RPMI7951 (cell line): ENCODE measurements at regions not wholly inside any gene's neighbourhood (a gene's known extent, or its start where the extent isn't known, plus 50 kb on each side); places are given as distances from the start of the nearest gene placed in this dataset.

ENCODE experiments used
- DNase-seq: peaks from one replicate; pipeline ENCODE4 v3.0.0-alpha.2; 2012; ENCODE audit warnings: low read depth

DNA sequence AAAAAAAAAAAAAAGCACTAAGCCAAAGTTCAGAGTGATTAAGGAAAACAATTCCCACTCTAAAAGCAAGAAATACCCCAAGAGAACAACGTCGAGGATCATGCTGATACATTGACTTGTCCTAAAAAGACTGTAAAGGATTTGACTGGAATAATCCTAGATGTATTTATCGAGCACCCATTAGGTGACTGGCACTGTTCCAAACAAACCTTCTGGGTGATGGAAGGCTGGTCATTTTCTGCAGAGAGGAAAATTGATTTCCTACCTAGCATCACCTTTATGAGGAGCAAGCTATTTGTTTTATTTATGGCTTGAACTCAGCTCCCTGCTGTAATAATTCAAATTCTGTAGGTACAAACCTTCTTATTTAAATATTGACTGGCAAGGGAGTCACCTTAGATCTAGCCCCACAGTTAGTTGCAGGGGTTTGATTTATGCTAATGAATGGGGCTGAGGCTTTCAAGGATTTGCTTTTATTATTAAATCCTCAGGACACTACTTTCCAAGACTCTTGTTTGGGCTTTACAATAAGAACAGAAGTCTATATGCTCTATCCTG, 471.0 kb downstream of the OLFM4 start:
- no peak for DNase-seq

DNA sequence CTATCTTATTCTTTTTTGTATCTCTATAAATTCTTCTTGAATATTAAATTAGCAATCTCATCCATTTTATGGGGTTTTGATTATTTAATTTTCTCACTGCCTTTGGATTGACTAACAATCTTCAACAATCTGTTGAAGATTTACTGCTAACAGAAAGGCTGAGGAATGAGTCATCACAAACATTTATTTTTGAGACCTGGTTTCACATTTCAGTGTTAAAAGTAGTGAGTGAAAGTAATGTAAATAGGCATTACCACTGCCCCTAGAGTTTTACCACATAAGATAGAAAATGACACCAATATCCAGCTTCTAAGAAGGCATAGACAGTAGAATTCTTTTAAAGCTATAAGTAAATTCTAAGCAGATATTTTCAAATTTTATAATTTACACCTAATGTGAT, 472.8 kb downstream of the OLFM4 start:
- DNase-seq: no peak

DNA sequence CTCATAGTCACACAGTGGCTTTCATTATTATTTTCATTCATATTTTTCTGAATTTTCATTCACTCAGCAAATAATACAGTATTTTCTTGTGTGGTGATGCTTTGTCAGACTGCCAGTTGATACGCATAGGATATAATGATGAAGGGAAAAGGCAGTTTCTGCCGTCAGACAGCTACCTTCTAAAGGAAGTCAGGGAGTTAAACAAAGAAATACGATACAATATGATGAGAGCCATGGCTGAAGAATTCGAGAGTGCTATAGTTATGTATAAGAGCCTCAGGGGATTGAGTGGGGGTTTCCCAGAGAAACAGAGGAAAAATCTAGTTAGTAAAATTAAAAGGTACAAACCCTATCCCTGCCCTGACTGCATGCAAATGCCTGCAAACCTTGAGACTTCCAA, 479.1 kb downstream of the OLFM4 start:
- DNase-seq: no peak

DNA sequence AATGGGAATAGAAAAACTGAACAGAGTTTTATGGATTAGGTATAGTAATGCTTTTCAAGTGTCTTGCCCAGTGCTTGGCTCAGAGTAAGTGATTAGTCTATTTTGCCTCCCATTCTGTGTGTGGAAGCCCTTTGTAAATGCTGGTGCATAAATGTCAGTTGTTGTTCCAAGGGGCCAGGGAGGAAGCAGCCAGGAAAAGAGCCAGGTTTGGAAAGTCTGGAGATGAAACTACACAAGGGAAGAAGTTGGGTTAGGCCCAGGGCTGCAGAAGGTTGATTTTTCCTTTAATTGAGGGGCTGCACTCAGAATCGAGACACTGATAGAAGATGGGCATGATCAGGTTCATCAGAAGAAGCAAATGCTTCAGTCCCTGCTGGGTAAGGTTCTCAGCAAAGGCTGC, 484.0 kb downstream of the OLFM4 start:
- DNase-seq: no peak

DNA sequence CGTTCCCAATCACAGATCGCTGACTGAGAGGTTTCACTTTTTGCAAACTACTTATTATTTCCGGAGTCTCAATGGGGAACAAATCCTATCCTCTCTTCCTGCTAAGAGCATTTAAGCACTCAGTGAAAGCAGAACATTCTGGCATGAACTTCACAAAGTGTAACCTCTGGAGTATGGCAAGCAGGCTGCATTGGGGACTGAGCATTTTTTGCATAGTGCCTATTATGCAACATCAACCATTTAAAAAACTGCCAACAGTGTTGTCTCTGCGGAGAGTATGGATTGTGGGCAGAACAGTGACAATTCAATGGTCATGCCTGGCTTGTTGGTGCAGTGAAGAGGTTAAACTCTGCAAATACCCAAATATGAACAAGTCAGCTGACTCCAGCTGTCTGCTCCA, 484.6 kb downstream of the OLFM4 start:
- DNase-seq: no peak

DNA sequence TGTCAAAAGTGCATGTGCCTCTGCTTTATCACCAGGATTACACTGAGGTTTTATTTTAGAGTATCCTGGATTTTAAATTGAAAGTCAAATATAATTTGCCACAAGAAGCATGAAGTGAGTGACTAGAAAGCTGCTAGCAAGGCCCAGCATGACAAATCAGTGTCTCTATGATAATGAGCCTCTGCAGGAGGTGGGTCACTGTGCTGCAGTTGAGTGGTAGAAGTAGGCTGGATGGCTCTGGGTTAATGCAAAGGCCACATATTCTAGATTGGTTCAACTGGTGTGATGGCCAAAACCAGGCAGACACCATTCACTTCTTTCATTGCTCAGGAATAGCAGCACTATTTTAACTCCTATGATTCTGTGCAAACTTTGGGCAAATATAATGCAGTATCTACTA, 491.5 kb downstream of the OLFM4 start:
- DNase-seq: no peak

DNA sequence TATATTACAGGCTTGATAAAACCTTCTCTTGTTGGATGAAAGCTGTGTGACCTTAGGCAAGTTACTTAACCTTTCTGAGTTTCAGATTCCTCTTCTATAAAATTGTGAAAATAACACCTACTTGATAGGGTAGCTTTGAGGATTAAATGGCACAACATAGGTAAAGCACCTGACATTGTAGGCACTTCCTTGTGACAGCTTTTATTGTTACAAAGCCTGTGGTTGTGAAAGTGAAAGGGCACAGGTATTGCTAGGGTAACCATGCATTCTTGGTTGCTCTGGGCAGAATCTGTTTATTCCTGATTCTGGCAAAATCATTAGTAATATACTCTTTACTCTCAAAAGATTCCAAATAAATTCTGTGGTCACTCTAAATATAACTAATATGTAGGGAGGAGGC, 493.4 kb downstream of the OLFM4 start:
- DNase-seq: no peak

DNA sequence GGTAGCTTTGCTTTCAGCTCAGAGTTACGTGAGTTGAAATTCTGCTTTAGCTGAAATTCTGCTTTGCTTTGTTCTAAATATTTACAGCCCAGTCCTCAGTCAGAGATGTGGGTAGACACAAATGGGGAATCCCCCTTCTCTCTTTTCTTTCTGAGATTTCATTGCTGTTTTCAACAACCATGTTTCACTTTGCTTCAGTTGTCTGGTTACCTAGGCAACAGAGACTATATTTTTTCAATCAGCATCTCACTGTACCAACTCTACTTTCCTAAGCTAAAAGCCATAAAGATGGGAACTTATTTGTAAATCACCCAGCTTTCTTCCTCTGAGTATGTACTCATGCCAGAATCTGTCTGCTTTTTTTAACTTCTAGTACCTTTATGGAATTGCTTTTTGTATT, 509.0 kb downstream of the OLFM4 start:
- DNase-seq: no peak

DNA sequence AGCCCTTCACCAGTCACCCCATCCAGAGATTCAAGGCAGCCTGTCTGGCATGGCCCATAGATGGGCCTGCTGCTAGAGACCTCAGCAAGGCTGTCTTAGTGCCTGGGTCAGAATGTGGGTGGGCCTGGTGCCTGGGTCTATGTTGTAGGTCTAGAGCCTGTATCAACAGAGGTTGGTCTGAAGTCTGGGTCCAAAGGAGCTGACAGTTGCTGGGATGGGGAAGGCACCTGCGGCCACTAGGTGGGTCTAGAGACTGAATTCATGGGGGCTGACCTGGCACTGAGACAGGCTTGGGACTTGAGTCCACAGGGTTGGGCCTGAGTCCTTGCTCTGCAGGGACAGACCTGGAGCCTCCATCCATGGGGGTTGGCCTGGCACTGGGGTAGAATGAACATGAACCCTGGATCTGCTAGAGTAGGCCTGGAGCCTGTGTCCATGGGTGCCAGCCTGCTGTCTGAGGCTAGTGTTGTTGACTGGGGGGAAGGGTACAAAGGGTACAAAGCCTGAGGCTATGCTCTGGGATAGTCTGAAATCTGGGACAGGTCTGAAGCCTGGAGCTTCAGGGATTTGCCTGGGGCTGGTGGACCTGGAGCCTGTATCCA, 516.8 kb downstream of the OLFM4 start:
- DNase-seq: no peak

DNA sequence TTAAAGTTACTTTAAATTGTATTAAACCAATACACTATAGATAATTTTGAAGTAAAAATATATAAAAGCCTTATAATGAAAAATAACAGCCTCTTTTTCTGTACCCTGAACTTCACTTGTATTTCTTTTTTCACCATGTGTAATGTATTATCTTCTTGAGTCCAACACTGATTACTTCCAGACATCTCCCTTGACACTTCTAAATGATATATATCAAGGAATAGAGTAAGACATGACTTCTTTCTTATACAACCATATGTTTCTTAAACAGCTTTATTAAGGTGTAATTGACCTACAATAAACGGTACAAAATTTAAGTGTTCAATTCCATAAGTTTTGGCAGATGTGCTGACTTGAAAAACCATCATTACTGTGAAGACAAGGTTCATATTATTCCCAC, 531.9 kb downstream of the OLFM4 start:
- DNase-seq: no peak

DNA sequence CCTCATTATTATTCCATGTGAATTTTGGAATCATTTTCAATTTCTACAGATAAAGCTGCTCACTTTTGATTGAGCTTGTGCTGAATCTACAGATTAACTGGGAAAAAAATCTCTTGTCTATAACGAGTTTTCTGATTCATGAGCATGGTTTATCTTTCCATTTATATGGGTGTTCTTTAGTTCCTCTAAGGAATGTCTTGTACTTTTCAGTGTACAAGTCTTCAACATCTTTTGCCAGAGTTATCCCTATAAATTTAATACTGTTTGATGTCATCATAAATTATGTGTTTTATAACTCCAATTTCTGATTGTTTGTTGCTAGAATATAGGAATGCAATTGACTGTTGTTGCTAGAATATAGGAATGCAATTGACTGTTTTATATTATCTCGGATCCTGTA, 533.8 kb downstream of the OLFM4 start:
- DNase-seq: no peak

DNA sequence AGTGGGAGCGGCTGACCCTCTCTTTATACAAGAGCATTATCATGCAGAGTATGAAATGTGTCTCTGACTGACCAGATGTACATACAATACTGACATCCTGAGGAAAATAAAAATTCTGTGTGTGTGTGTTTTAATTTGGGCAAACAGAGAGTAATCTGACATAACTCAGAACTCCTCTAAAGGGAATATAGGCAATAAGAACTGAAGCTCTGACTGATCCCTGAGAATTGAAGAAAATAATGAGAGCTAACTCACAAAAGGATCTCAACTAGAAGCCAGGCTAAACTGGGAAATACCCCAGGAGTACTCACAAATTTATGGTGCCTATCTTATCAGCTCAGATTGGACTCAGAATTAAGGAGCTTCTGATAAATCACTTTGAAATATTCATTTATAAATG, 539.9 kb downstream of the OLFM4 start:
- no peak for DNase-seq

DNA sequence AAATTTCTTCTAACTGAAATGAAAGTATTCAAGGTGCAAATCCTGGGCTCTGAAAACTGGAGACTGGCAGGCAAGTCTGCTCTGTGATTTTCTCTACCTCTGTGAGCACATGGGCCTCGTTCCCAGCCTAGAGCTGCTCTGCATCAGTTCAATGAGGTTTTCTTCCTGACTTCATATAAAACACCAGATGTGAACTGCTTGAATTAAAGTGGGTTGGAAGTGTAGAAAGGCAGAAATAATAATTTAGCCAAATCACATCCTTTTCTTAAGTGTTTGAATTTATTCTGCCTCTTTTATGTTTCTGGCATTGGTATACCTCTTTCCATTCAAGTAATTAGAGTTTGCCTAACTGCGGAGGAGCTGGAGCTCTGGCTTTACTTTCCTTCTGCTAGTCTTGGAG, 540.8 kb downstream of the OLFM4 start:
- no peak for DNase-seq

DNA sequence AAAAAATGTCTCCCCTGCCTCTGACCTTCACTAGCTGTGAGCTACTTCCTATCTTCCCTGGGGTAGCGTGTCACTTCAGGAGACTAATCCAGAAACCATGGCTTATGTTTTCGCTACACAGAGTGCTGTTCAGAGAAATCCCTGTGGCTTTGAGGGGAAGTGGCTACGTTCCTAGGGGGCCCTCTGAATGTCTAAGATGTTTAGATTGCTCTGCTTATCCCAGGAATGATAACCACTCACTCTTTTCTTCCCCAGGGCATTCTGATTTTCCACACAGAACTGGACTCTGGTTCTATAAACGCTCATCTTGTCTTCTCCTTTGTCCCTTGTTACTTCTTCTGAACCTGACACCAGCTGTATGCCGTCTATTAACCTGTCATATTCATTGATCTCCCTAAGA, 572.5 kb downstream of the OLFM4 start:
- DNase-seq: no peak

DNA sequence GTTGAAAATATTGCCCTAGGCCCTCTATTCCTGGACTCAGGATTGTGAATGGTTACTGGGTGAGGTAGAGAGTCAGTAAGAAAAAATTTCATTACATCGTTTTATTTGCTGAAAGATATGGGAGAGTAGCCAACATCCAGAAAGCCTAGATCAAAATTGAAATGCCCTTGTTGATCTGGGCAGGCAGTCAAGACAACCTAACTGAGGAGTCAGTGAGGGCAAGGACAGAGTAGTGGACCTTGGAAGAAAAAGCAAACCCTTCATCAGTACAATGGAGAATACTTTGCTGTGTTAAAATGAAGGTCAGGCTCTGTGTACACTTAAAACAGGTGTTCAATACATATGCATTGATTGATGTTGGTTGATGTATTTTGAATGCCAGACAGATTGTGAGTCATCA, 576.7 kb downstream of the OLFM4 start:
- DNase-seq: no peak

DNA sequence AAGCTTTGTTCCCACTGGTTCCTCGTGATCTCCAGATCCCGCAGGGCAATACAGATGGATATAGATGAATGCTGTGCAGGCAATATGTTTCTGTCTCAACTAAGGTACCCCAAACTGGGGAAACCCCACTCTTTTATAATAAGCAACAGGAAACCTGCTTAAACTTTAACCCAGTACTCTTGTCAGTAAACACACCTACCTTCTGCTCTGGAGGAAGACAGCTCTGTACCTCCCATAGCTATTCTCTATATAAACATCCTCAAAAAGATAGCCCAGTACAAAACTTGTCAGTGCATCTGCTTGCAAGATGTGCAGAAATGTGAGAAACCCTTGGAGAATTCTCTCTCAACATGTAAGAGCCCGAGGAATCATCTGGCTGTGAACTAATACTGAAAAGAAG, 583.6 kb downstream of the OLFM4 start:
- no peak for DNase-seq

DNA sequence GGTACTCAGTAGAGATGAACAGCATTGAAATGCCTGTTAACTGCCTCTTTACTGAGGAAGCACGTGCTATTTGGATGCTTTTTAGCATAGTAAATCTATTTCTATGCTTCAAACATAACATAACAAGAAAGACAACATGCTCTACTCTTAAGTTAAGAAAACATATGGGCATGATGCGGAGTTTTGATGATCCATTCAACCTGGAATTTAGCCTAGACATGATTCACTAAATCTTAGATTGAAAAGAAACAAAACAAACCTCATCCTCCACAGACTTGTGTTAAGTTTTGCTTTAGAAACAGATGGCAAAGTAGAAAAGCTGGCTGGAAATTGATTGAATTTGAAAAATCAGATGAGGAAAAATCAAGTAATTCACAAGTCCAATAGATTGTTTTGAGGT, 593.8 kb downstream of the OLFM4 start:
- DNase-seq: no peak

DNA sequence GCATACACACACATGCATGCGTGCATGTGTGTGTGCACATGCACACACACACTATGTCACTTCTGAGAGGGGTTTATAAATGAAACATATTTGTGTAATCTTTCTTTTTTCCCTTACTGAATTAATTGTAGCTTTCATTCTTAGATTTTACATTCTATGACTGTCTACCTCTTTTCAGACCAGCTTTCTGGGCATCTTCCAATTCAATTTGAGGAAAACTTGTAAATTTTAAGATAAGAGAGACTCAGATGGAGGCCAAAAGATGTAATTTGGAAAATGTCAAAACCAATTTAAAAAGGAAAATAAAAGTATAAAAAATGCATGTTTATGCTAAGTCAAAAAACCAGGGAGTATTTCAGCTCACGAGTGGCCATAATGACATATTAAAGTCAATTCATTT, 594.5 kb downstream of the OLFM4 start:
- no peak for DNase-seq

DNA sequence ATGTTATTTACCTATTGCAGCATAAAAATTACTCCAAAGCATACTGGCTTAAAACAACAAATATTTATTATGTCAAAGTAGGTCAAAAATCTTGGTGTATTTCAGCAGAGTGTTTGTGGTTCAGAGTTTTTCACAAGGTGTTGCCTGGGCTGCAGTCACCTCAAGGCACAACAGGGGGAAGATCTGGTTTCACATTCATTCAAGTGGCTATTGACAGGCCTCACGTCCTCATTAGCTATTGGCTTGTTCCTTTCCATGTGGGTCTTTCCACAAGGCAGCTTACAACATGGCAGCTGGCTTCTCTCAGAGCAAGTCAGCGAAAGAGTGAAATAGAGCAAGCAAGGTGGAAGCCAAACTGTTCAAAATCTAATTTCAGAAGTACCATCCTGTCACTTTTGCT, 602.9 kb downstream of the OLFM4 start:
- DNase-seq: no peak

DNA sequence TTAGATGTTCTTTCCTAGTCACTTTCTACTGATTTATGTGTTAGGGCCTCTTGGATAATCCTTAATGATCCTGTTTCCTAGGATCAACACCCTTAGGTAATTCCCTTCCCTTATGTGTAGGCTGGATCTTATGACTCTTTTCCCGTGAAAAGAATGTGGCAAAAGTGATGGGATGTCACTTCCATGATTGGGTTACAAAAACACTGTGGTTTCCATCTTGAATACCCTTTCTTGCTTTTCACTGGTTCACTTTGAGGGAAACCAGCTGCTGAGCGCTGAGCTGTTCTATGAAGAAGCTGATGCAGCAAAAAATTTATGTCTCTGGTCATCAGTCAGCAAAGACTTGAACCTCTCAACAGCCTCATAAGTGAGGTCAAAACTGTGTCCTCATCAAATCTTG, 609.4 kb downstream of the OLFM4 start:
- no peak for DNase-seq

DNA sequence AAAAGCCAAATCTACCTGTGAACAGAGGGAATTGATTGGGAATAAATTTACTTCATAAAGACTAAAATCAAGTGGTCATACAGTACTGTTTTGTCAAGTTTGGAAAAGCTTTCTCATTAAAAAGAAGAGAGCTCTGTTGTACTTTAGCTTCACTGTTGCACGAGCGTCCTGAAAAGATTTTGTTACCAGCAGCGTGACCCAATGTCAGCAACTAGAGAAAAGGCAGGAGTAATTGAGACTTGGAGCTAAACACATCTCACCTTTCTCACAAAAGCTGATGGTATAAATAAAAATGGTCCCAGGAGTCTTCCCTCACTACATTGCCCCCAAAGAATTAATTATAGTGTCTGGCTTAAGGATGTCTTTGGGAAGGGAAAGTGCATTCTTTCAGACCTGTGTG, 613.7 kb downstream of the OLFM4 start:
- no peak for DNase-seq

DNA sequence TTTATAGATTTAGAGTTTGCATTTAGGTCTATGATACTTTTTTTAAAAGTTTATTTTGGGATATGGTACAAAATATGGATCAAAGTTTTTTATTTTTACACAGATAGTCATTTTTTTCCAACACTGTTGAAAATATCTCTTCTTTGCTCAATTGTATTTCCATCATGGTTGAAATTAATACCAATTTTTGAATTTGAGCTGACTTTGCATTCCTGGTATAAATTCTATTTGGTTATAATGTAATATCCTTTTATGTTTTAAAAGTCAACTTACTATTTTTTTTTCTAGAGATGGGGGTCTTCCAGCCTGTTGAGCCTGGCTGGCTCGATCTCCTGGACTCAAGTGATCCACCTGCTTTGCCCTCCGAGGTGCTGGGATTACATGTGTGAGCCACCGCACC, 620.1 kb downstream of the OLFM4 start:
- no peak for DNase-seq

DNA sequence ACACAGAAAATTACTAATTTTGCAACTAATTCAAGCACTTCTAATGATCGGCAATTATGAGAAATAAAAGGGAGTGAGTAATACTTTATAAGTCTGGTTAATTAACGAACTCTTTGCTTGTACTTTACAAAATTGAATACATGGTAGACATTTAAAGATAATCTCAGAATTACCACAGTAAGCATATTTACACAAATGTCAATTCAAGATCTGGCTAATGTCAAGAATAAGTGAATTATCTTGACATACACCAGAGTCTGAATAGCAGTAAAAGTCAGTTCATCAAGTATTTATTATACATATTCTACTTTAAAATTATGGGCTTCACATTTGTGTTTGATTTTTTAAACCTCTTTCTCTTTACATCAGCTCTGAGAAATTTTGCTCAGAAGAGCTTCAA, 643.4 kb downstream of the OLFM4 start:
- DNase-seq: no peak

DNA sequence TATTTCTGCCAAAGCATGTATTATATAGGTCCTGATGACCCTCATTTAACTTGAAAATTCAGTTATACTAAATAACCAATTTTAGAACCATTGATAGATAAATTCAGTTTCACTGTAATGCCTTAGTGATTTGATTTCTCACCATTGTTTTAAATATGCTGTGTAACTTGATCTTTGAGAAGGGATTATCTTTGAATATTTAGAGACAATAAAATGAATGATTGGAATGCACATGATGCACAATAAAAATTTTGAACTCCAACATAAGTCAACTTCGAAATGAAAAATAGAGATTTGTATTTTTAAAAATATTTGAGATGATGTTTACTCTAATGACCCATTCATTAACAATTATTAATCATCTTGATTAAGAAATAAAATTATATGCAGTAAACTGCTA, 654.5 kb downstream of the OLFM4 start:
- no peak for DNase-seq

DNA sequence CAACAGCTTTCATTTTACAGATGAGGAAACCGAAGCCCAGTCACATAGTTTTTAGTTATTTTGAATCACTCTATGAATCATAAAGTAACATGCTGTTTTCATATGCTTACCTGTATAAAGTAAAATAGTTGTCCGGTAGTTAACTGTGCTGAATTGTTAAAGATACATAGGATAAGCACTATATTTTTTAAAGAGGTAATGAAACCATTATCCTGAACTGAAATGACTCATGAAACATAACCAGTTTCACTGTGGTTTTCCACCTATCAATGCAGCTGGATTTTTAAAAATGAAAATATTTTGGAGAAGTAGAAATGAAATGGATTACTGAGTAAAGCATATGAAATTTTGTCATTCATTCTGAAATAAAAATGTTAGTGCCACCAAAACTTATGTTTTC, 655.0 kb downstream of the OLFM4 start:
- DNase-seq: no peak
